ENCODE measurements at regions not wholly inside any gene's neighbourhood (a gene's known extent, or its start where the extent isn't known, plus 50 kb on each side); places are given as distances from the start of the nearest gene placed in this dataset.

DNA sequence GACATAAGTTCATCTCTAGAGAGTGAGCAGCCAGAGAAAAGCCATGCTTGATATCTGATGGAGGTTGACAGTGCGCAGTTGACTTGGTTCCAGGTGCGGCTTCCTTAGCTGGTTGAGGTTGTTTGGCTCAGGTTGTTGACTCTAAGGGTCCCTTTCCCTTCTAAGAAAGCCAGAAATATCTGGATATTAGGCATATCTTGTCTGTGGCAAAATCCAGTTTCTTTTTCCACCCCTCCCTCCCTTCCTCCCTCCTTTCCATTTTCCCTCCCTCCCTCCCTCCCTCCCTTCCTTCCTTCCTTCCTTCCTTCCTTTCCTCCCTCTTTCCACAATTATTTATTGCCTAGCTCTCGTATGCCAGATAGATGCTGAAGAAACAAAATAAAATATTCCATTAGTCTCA lies 82.6 kb upstream of the TNP1 start:
- CTCF ChIA-PET: interaction anchor here (0.5 kb wide), 1 partner anchor 166 kb away, joined by 3 read pairs; no protein-coding TSS in a partner anchor
- FAIRE-seq: no peak

More for the DNA sequence above, 82.6 kb upstream of the TNP1 start:
- Histone ChIP-seq H3K9ac (ENCODE audit: control insufficient read depth, insufficient read depth, low read length) (no peak overlapping the region), H3K79me2 (ENCODE audit: control insufficient read depth, insufficient read depth, low read length) (no peaks in the 10 kb centered on the region), H3K4me1 (ENCODE audit: control insufficient read depth, insufficient read depth, low read length) (no peaks in the 10 kb centered on the region), H3K36me3 (ENCODE audit: control insufficient read depth in 2 of 2, insufficient read depth in 2 of 2, low read length in 1 of 2) (no peaks in the 10 kb centered on the region), H3K9me3 (replicated peaks; ENCODE audit: control insufficient read depth, insufficient read depth, low read length) (peaks cover 1% of the 10 kb centered on the region; the same call in 1 of the 3 replicates), H2AFZ (ENCODE audit: control insufficient read depth, low read depth, low read length) (no peak overlapping the region), H3K4me3 (no peak overlapping the region), H3K27me3 (replicated peaks in 1 of 2; ENCODE audit: control insufficient read depth in 2 of 2, insufficient read depth in 2 of 2, low read length in 1 of 2) (no peaks in the 10 kb centered on the region), H4K20me1 (ENCODE audit: control insufficient read depth, insufficient read depth) (no peaks in the 10 kb centered on the region), H3K27ac (ENCODE audit: control insufficient read depth, insufficient read depth) (no peak overlapping the region), H3K4me2 (ENCODE audit: control insufficient read depth, insufficient read depth) (no peak overlapping the region)
- ChIA-PET SMC1A (ENCODE audit: uncharacterized antibody, unreplicated experiment) (no interaction called here), RAD21 (ENCODE audit: unreplicated experiment) (no interaction called here), POLR2A (no interaction called here)
- no TSS peak for BruUV-seq (replicated peaks)
- TF ChIP-seq POLR2A (IDR thresholded peaks at IDR 0.05; ENCODE audit: low read depth, low read length) (no peak), HDAC2 (IDR thresholded peaks at IDR 0.05) (no peak), ZNF274 (IDR thresholded peaks at IDR 0.05; ENCODE audit: insufficient read depth, insufficient read length) (no peak), EGR1 (IDR thresholded peaks at IDR 0.05; ENCODE audit: borderline replicate concordance in 1 of 2, low read depth in 2 of 2, low read length in 2 of 2) (no peak)
- TF ChIP-seq, protein P1, sequence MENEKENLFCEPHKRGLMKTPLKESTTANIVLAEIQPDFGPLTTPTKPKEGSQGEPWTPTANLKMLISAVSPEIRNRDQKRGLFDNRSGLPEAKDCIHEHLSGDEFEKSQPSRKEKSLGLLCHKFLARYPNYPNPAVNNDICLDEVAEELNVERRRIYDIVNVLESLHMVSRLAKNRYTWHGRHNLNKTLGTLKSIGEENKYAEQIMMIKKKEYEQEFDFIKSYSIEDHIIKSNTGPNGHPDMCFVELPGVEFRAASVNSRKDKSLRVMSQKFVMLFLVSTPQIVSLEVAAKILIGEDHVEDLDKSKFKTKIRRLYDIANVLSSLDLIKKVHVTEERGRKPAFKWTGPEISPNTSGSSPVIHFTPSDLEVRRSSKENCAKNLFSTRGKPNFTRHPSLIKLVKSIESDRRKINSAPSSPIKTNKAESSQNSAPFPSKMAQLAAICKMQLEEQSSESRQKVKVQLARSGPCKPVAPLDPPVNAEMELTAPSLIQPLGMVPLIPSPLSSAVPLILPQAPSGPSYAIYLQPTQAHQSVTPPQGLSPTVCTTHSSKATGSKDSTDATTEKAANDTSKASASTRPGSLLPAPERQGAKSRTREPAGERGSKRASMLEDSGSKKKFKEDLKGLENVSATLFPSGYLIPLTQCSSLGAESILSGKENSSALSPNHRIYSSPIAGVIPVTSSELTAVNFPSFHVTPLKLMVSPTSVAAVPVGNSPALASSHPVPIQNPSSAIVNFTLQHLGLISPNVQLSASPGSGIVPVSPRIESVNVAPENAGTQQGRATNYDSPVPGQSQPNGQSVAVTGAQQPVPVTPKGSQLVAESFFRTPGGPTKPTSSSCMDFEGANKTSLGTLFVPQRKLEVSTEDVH (IDR thresholded peaks at IDR 0.05; ENCODE audit: low read depth, partially characterized antibody): no peak
- TF ChIP-seq, protein P2, sequence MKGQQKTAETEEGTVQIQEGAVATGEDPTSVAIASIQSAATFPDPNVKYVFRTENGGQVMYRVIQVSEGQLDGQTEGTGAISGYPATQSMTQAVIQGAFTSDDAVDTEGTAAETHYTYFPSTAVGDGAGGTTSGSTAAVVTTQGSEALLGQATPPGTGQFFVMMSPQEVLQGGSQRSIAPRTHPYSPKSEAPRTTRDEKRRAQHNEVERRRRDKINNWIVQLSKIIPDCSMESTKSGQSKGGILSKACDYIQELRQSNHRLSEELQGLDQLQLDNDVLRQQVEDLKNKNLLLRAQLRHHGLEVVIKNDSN (IDR thresholded peaks at IDR 0.05; ENCODE audit: borderline replicate concordance, extremely low read length, insufficient read depth, low read depth, low read length): no peak
- intact Hi-C loops (cut with micrococcal nuclease; ENCODE audit: unreplicated experiment) (no loop called here), in situ Hi-C loops (cut with MboI) (no loop called here)
- DNase-seq (ENCODE audit: low read depth, low spot score) (no peak), ATAC-seq (no peak)
- WGBS (ENCODE audit: insufficient coverage, insufficient replicate concordance, low lambda C conversion rate, missing lambda C conversion rate): 5% methylated on average over 2 of the region's 3 CpGs

All from GM12878 (cell line).